ENCODE measurements at regions not wholly inside any gene's neighbourhood (a gene's known extent, or its start where the extent isn't known, plus 50 kb on each side); places are given as distances from the start of the nearest gene placed in this dataset.

- TF ChIP-seq CTCF (conservative IDR thresholded peaks at IDR 0.05; ENCODE audit: low read depth in 2 of 2) = no peak
- TF ChIP-seq, protein P1, sequence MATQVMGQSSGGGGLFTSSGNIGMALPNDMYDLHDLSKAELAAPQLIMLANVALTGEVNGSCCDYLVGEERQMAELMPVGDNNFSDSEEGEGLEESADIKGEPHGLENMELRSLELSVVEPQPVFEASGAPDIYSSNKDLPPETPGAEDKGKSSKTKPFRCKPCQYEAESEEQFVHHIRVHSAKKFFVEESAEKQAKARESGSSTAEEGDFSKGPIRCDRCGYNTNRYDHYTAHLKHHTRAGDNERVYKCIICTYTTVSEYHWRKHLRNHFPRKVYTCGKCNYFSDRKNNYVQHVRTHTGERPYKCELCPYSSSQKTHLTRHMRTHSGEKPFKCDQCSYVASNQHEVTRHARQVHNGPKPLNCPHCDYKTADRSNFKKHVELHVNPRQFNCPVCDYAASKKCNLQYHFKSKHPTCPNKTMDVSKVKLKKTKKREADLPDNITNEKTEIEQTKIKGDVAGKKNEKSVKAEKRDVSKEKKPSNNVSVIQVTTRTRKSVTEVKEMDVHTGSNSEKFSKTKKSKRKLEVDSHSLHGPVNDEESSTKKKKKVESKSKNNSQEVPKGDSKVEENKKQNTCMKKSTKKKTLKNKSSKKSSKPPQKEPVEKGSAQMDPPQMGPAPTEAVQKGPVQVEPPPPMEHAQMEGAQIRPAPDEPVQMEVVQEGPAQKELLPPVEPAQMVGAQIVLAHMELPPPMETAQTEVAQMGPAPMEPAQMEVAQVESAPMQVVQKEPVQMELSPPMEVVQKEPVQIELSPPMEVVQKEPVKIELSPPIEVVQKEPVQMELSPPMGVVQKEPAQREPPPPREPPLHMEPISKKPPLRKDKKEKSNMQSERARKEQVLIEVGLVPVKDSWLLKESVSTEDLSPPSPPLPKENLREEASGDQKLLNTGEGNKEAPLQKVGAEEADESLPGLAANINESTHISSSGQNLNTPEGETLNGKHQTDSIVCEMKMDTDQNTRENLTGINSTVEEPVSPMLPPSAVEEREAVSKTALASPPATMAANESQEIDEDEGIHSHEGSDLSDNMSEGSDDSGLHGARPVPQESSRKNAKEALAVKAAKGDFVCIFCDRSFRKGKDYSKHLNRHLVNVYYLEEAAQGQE (IDR thresholded peaks at IDR 0.05; ENCODE audit: unreplicated experiment) = no peak
- no peak for TF ChIP-seq STAT1 (IDR thresholded peaks at IDR 0.05; ENCODE audit: unreplicated experiment)
- no peak for TF ChIP-seq ZNF114 (CRISPR knock-in tag; IDR thresholded peaks at IDR 0.05)
- TF ChIP-seq CREB1 (CRISPR knock-in tag; IDR thresholded peaks at IDR 0.05; ENCODE audit: low read depth) = no peak
- TF ChIP-seq NANOG (IDR thresholded peaks at IDR 0.05; ENCODE audit: borderline replicate concordance) = no peak
- no peak for TF ChIP-seq EZH2phosphoT487 (IDR thresholded peaks at IDR 0.05; ENCODE audit: unreplicated experiment)
- TF ChIP-seq EZH2 (IDR thresholded peaks at IDR 0.05; ENCODE audit: low read depth, unreplicated experiment) = no peak
These were observed 162.9 kb upstream of the CEP162 start (continued) for GRCh38 chr6:84390334-84390733.

DNA sequence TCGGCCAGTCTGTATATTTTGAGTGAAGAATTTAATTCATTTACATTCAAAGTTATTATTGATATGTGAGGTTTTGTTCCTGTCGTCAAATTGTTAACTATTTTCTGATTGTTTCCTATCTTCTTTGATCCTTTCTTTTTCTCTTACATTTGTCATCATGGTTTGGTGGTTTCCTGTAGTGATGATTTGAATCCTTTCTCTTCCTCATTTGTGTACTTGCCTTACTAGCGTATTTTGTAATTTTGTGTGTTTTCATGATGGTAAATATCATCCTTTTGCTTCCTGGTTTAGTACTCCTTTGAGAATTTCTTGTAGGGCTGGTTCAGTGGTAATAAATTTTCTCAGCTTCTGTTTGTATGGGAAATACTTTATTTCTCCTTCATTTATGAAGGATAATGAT, 151.7 kb upstream of the CEP162 start:
- Histone ChIP-seq H3K27ac (ENCODE audit: low read depth) (no peak overlapping the region), H4K20me1 (replicated peaks; ENCODE audit: insufficient read depth) (no peaks in the 10 kb centered on the region), H3K4me3 (no peak overlapping the region), H3K9me2 (ENCODE audit: insufficient read depth) (no peaks in the 10 kb centered on the region; the same call in 1 of the 2 replicates), H3K4me1 (ENCODE audit: insufficient read depth) (no peaks in the 10 kb centered on the region), H3K27me3 (ENCODE audit: insufficient read depth) (no peaks in the 10 kb centered on the region), H3K79me2 (replicated peaks; ENCODE audit: insufficient read depth) (no peaks in the 10 kb centered on the region), H3F3A (replicated peaks; ENCODE audit: low read depth) (no peaks in the 10 kb centered on the region), H3K36me3 (ENCODE audit: insufficient read depth) (no peaks in the 10 kb centered on the region), H3K4me2 (no peak overlapping the region), H2AFZ (no peak overlapping the region)
- no peaks in the 10 kb centered on the region for H3K27me3 Mint-ChIP-seq (ENCODE audit: insufficient read depth, low read depth, poor library complexity)
- no peak for ATAC-seq
- DNase-seq (ENCODE audit: low spot score) = no peak
- no peak overlapping the region for H3K27ac Mint-ChIP-seq
- H3K4me1 Mint-ChIP-seq = no peaks in the 10 kb centered on the region
- peaks cover 6% of the 10 kb centered on the region; the same call in 1 of the 3 replicates for H3K9me3 Mint-ChIP-seq
- no peaks in the 10 kb centered on the region for H3K36me3 Mint-ChIP-seq (ENCODE audit: low read depth)
- no peak overlapping the region for H3K4me3 Mint-ChIP-seq
- TF ChIP-seq NANOG (IDR thresholded peaks at IDR 0.05; ENCODE audit: borderline replicate concordance) = no peak
- TF ChIP-seq POLR2AphosphoS5 (IDR thresholded peaks at IDR 0.05; ENCODE audit: low read depth) = no peak
- TF ChIP-seq CREB1 (CRISPR knock-in tag; IDR thresholded peaks at IDR 0.05; ENCODE audit: low read depth) = no peak
- TF ChIP-seq STAT1 (IDR thresholded peaks at IDR 0.05; ENCODE audit: unreplicated experiment) = no peak
- TF ChIP-seq, protein P1 (IDR thresholded peaks at IDR 0.05; ENCODE audit: unreplicated experiment) = no peak
- TF ChIP-seq, protein P2, sequence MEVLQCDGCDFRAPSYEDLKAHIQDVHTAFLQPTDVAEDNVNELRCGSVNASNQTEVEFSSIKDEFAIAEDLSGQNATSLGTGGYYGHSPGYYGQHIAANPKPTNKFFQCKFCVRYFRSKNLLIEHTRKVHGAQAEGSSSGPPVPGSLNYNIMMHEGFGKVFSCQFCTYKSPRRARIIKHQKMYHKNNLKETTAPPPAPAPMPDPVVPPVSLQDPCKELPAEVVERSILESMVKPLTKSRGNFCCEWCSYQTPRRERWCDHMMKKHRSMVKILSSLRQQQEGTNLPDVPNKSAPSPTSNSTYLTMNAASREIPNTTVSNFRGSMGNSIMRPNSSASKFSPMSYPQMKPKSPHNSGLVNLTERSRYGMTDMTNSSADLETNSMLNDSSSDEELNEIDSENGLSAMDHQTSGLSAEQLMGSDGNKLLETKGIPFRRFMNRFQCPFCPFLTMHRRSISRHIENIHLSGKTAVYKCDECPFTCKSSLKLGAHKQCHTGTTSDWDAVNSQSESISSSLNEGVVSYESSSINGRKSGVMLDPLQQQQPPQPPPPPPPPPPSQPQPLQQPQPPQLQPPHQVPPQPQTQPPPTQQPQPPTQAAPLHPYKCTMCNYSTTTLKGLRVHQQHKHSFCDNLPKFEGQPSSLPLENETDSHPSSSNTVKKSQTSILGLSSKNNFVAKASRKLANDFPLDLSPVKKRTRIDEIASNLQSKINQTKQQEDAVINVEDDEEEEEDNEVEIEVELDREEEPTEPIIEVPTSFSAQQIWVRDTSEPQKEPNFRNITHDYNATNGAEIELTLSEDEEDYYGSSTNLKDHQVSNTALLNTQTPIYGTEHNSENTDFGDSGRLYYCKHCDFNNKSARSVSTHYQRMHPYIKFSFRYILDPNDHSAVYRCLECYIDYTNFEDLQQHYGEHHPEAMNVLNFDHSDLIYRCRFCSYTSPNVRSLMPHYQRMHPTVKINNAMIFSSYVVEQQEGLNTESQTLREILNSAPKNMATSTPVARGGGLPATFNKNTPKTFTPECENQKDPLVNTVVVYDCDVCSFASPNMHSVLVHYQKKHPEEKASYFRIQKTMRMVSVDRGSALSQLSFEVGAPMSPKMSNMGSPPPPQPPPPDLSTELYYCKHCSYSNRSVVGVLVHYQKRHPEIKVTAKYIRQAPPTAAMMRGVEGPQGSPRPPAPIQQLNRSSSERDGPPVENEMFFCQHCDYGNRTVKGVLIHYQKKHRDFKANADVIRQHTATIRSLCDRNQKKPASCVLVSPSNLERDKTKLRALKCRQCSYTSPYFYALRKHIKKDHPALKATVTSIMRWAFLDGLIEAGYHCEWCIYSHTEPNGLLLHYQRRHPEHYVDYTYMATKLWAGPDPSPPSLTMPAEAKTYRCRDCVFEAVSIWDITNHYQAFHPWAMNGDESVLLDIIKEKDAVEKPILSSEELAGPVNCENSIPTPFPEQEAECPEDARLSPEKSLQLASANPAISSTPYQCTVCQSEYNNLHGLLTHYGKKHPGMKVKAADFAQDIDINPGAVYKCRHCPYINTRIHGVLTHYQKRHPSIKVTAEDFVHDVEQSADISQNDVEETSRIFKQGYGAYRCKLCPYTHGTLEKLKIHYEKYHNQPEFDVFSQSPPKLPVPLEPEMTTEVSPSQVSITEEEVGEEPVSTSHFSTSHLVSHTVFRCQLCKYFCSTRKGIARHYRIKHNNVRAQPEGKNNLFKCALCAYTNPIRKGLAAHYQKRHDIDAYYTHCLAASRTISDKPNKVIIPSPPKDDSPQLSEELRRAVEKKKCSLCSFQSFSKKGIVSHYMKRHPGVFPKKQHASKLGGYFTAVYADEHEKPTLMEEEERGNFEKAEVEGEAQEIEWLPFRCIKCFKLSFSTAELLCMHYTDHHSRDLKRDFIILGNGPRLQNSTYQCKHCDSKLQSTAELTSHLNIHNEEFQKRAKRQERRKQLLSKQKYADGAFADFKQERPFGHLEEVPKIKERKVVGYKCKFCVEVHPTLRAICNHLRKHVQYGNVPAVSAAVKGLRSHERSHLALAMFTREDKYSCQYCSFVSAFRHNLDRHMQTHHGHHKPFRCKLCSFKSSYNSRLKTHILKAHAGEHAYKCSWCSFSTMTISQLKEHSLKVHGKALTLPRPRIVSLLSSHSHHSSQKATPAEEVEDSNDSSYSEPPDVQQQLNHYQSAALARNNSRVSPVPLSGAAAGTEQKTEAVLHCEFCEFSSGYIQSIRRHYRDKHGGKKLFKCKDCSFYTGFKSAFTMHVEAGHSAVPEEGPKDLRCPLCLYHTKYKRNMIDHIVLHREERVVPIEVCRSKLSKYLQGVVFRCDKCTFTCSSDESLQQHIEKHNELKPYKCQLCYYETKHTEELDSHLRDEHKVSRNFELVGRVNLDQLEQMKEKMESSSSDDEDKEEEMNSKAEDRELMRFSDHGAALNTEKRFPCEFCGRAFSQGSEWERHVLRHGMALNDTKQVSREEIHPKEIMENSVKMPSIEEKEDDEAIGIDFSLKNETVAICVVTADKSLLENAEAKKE (CRISPR knock-in tag; IDR thresholded peaks at IDR 0.05) = no peak
- TF ChIP-seq EZH2 (IDR thresholded peaks at IDR 0.05; ENCODE audit: low read depth, unreplicated experiment) = no peak
